ENCODE measurements at regions not wholly inside any gene's neighbourhood (a gene's known extent, or its start where the extent isn't known, plus 50 kb on each side); places are given as distances from the start of the nearest gene placed in this dataset.
"Not testable (repeated sequence)": the region's sequence is repeated elsewhere in the genome, so short reads cannot be mapped to it uniquely, and the experiment has no call there.

GRCh38 chr21:15667819-15668218 lies 62.0 kb upstream of the USP25 start:
- H3K36me3 ChIP-seq = no peaks in the 10 kb centered on the region
- TF ChIP-seq POLR2AphosphoS5 (IDR thresholded peaks at IDR 0.05) (no peak), CTCF (IDR thresholded peaks at IDR 0.05) (no peak), EP300 (IDR thresholded peaks at IDR 0.05) (no peak), POLR2A (IDR thresholded peaks at IDR 0.05) (no peak)
- no peak for DNase-seq (ENCODE audit: low spot score in 2 of 2)
- no peak overlapping the region for H3K4me3 ChIP-seq
- H3K4me1 ChIP-seq = no peaks in the 10 kb centered on the region
- 91% methylated on average over 7 of the region's 7 CpGs for WGBS
- H3K9me3 ChIP-seq = no peaks in the 10 kb centered on the region
- H3K27ac ChIP-seq = no peak overlapping the region
- no peaks in the 10 kb centered on the region for H3K27me3 ChIP-seq

GRCh38 chr21:15669247-15669646 lies 60.5 kb upstream of the USP25 start:
- TF ChIP-seq EP300 (IDR thresholded peaks at IDR 0.05) (no peak), POLR2AphosphoS5 (IDR thresholded peaks at IDR 0.05) (no peak), POLR2A (IDR thresholded peaks at IDR 0.05) (no peak), CTCF (IDR thresholded peaks at IDR 0.05) (no peak)

GRCh38 chr21:15671188-15671587 lies 58.6 kb upstream of the USP25 start:
- H3K9me3 ChIP-seq = no peaks in the 10 kb centered on the region
- WGBS = 85% methylated on average over 3 of the region's 3 CpGs
- H3K36me3 ChIP-seq = no peaks in the 10 kb centered on the region
- no peak for DNase-seq (ENCODE audit: low spot score in 2 of 2)
- TF ChIP-seq POLR2A (IDR thresholded peaks at IDR 0.05) = no peak
- TF ChIP-seq POLR2AphosphoS5 (IDR thresholded peaks at IDR 0.05) = no peak
- TF ChIP-seq CTCF (IDR thresholded peaks at IDR 0.05) = no peak
- TF ChIP-seq EP300 (IDR thresholded peaks at IDR 0.05) = no peak
- no peak overlapping the region for H3K27ac ChIP-seq
- H3K27me3 ChIP-seq = no peaks in the 10 kb centered on the region
- H3K4me3 ChIP-seq = no peak overlapping the region
- H3K4me1 ChIP-seq = no peaks in the 10 kb centered on the region

More at GRCh38 chr21:15669247-15669646, 60.5 kb upstream of the USP25 start:
- Histone ChIP-seq H3K4me1 (no peaks in the 10 kb centered on the region), H3K27ac (no peak overlapping the region), H3K36me3 (no peaks in the 10 kb centered on the region), H3K27me3 (no peaks in the 10 kb centered on the region), H3K9me3 (no peaks in the 10 kb centered on the region), H3K4me3 (no peak overlapping the region)
- no peak for DNase-seq (ENCODE audit: low spot score in 2 of 2)
- WGBS = 55% methylated on average over 2 of the region's 2 CpGs

DNA sequence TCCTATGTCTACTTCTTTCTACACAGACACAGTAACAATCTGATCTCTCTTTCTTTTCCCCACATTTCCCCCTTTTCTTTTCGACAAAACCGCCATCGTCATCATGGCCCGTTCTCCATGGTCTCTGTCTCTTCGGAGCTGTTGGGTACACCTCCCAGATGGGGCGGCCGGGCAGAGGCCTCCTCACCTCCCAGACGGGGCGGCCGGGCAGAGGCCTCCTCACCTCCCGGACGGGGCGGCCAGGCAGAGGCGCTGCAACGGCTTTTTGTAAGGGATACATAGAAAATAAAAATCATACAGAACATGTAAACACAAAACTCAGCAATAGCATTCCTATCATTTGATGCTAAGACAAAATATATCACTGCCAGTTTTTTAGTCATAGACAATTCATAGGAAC lies 57.2 kb upstream of the USP25 start:
- H3K4me1 ChIP-seq; H3K27me3 ChIP-seq; H3K4me3 ChIP-seq; DNase-seq (ENCODE audit: low spot score in 2 of 2); H3K9me3 ChIP-seq; H3K36me3 ChIP-seq; H3K27ac ChIP-seq: not testable (repeated sequence)
- 96% methylated on average over 15 of the region's 15 CpGs for WGBS

DNA sequence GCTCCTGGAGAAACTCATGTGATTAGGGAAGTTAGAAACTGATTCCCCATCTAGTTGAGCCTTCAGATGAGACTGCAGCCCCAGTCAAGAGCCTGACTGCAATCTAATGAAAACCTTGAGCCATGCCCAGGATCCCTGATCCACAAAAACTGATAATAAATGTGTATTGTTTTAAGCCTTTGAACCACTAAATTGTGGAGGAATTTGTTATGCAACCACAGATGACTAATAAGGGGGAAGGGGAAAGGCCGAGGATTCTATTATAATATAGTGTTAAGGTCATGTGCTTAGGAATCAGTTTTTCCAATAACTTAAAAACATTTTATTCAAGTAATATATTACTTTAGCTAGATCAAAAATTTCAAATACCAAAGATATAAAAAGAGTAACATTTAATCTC lies 52.8 kb upstream of the USP25 start:
- H3K9me3 ChIP-seq = no peaks in the 10 kb centered on the region
- TF ChIP-seq EP300 (IDR thresholded peaks at IDR 0.05) (no peak), POLR2AphosphoS5 (IDR thresholded peaks at IDR 0.05) (no peak)
- no peaks in the 10 kb centered on the region for H3K36me3 ChIP-seq
- no peak overlapping the region for H3K27ac ChIP-seq
- DNase-seq (ENCODE audit: low spot score in 2 of 2) = no peak
- 76% methylated on average over 1 of the region's 1 CpG for WGBS
- no peaks in the 10 kb centered on the region for H3K4me1 ChIP-seq
- no peaks in the 10 kb centered on the region for H3K27me3 ChIP-seq
- no peak overlapping the region for H3K4me3 ChIP-seq

DNA sequence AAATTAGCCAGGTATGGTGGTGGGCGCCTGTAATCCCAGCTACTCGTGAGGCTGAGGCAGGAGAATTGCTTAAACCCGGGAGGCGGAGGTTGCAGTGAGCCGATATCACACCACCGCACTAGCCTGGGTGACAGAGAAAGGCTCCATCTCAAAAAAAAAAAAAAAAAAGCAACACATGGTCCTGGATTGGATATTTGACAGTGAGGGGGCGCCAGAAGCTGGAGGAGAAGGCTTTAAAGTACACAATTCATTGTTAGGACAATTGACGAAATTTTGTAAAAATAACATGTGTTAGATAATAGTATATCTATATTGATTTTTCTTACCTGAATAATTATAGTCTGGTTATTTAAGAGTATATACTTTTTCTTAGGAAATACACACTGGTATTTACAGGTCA lies 50.2 kb upstream of the USP25 start:
- WGBS = 87% methylated on average over 8 of the region's 8 CpGs
- no peaks in the 10 kb centered on the region for H3K27me3 ChIP-seq
- TF ChIP-seq POLR2A (IDR thresholded peaks at IDR 0.05) (no peak), POLR2AphosphoS5 (IDR thresholded peaks at IDR 0.05) (no peak), EP300 (IDR thresholded peaks at IDR 0.05) (no peak), CTCF (IDR thresholded peaks at IDR 0.05) (no peak)
- no peak overlapping the region for H3K27ac ChIP-seq
- H3K4me3 ChIP-seq = no peak overlapping the region
- no peaks in the 10 kb centered on the region for H3K9me3 ChIP-seq
- DNase-seq (ENCODE audit: low spot score in 2 of 2) = no peak
- no peaks in the 10 kb centered on the region for H3K4me1 ChIP-seq
- no peaks in the 10 kb centered on the region for H3K36me3 ChIP-seq

Data from suprapubic skin (tissue), 4 donors.